Stimulated activated naive CD4-positive, alpha-beta T cell treated with Interleukin-2 at 50 U/mL for 16 hours (primary cell): ENCODE measurements at regions not wholly inside any gene's neighbourhood (a gene's known extent, or its start where the extent isn't known, plus 50 kb on each side); places are given as distances from the start of the nearest gene placed in this dataset.

ENCODE experiments used
- DNase-seq: peaks from one replicate; lab custom pipeline; 2025; lab: John Stamatoyannopoulos, UW

DNA sequence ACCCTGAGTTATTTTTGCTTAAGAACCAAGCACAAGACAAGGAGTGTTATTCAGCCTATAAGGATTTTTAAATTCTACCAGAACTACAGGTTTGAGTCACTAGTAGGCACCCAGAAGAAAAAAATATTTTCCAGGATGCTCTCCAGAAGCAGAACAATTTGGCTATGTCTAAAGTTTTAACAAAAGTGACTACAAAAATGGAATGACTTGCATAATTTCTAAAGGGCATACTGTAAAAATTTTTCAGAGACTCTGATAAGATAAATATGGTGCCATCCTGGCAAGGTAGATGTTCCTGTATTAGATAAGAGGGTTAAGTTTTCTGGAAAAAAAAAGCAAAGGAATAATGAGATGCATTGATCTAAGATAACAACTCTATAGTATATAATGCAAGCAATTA lies 68.6 kb upstream of the FAM9A start:
- no peak for DNase-seq

DNA sequence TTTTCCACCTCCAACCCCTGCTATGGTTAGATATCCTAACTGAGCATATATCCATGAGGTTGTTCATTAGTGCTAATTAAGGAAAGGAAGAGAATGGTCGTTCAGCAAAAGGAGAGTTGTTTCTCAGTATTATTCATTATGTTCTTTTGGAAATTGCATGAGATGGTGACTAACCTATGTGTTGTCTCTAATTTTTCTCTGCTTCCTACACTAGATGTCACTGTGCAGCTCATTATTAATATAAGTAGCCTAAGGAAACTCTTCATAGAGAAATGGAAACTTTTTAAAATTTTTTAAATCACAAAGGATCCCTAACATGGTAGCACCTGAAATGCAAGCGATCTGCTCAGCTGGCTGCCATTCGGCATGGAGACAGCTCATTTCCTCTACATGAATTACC lies 67.7 kb upstream of the FAM9A start:
- no peak for DNase-seq

DNA sequence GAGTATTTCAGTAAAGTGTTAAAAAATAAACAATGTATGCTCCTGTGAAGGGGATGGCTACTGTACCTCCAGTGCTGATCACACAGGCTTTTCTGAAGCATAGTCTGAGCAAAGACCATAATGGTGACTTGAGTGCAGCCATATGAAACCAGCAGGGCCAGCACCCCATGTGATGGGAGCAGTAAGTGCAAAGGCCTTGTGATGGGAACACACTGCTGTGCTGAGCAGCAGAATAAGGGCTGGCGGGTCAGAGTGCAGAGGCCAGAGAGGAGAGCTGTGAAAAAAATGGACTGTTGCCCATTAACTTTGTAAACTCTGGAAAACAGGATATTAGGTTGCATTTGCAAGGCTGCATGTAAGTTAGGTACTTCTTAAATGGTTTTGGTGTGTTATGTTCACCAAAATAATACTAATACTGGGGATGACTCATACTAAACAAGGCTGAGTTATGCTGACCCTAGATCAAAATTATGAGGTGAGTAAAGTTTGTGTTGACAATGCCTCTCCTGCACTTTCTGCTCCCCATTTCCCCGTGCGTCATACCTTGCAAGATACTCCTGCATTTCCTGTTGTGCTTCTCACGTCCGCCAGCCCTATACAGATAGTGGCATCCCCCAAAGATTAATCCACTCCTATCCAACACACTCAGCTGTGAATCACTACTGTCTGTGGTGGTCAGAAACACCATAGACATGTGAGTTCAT lies 67.0 kb upstream of the FAM9A start:
- no peak for DNase-seq

DNA sequence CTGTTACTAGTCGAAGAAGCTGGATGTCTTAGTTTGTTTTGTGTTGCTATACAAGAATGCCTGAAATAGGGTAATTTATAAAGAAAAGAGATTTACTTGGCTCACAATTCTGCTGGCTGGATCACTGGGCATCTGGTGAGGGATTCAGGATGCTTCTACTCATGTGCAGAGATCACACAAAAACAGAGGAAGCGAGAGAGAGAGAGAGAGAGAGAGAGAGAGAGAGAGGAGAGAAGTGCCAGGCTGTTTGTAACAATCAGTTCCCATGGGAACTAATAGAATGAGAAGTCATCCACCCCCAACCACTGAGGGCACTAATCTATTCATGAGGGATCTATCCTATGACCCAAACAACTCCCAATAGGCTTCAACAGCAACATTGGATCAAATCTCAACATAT lies 66.2 kb upstream of the FAM9A start:
- no peak for DNase-seq

DNA sequence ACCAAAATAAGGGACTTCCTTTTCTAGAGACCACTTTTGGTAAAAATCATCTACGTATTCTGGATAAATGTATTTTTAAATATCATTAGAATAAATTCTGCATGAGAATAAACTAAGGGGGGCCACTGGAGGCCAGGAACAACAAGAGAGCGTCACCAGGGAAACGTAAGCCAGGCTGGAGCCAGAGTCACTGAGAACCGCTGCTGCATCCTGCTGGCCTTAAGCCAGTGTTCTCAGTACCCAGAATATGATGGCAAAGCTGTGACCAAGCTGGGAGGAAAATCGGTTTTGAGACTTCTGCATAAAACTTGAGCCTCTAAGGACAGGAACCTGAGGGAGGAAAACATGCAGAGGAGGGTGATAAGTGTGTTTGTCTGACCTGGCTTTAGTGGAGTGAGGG lies 63.0 kb upstream of the FAM9A start:
- DNase-seq = no peak

DNA sequence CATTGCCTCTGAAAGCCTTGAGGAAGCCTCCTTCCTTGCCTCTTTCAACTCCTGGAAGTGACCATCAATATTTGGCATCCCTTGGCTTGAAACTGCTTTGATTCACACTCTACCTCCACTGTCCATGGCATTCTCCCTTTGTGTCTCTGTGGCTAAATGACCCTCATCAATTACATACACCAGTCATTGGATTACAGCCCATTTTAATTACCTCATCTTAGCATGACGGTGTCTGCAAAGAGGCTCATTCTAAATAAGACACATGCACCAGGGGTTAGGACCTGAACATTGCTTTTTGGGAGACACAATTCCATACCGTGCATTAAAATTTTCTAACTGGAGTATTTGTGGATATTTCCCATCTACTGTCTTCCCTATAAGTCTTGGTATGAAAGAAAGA lies 60.7 kb upstream of the FAM9A start:
- DNase-seq = no peak

DNA sequence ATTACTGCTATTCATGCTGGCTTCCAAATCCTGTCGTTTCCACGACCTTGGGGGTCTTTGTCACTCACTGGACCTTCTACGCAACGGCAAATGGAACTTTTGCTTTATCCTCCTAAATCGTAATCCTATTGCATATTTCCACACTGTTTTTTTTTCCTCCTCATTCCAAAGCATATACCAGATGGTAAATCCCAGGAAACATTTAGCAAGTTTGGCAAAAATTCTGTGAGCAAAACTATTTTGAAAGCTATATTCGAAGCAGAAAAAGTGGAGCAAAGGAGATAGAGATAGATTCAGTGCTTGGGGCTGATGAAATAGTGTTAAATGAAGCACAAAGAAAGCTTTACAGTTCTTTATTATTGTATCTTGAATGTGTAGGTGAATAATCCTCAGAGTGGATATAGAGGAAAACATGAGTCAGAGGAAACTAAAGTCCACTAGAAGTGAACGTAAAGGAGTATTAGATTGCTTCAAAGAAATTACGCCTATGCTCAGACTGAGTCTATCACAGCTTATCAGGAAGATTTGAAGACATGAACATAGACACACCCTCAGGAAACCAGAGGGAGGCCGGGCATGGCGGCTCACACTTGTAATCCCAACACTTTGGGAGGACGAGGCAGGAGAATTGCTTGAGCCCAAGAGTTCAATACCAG lies 50.2 kb upstream of the FAM9A start:
- no peak for DNase-seq
